ENCODE measurements at regions not wholly inside any gene's neighbourhood (a gene's known extent, or its start where the extent isn't known, plus 50 kb on each side); places are given as distances from the start of the nearest gene placed in this dataset.

- no peak overlapping the region for H3K4me3 ChIP-seq (ENCODE audit: low read depth, poor library complexity, severe bottlenecking)
- WGBS, 2 donors: 67 to 88% methylated on average over 3 of the region's 3 CpGs
- no peak for DNase-seq (ENCODE audit: low spot score in 2 of 2)
- intact Hi-C loops (cut with DNase I; ENCODE audit: low total_unique reads): no loop called here
- TF ChIP-seq, protein P1, sequence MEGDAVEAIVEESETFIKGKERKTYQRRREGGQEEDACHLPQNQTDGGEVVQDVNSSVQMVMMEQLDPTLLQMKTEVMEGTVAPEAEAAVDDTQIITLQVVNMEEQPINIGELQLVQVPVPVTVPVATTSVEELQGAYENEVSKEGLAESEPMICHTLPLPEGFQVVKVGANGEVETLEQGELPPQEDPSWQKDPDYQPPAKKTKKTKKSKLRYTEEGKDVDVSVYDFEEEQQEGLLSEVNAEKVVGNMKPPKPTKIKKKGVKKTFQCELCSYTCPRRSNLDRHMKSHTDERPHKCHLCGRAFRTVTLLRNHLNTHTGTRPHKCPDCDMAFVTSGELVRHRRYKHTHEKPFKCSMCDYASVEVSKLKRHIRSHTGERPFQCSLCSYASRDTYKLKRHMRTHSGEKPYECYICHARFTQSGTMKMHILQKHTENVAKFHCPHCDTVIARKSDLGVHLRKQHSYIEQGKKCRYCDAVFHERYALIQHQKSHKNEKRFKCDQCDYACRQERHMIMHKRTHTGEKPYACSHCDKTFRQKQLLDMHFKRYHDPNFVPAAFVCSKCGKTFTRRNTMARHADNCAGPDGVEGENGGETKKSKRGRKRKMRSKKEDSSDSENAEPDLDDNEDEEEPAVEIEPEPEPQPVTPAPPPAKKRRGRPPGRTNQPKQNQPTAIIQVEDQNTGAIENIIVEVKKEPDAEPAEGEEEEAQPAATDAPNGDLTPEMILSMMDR (IDR thresholded peaks at IDR 0.05): no peak
- no peak for TF ChIP-seq POLR2A (IDR thresholded peaks at IDR 0.05)
Observed at GRCh38 chr6:19102936-19103335, 715.8 kb downstream of the RNF144B start.

- 80 to 85% methylated on average over 1 of the region's 1 CpG for WGBS, 2 donors
- H3K4me3 ChIP-seq (ENCODE audit: low read depth, poor library complexity, severe bottlenecking): no peak overlapping the region
- intact Hi-C loops (cut with DNase I; ENCODE audit: low total_unique reads): no loop called here
- TF ChIP-seq, protein P1 (IDR thresholded peaks at IDR 0.05): no peak
- TF ChIP-seq POLR2A (IDR thresholded peaks at IDR 0.05): no peak
- DNase-seq (ENCODE audit: low spot score in 2 of 2): no peak
Observed at GRCh38 chr6:19107468-19107867, 720.3 kb downstream of the RNF144B start.

GRCh38 chr6:19121521-19121920 is 715.6 kb upstream of the ID4 start:
- TF ChIP-seq POLR2A (IDR thresholded peaks at IDR 0.05): no peak
- TF ChIP-seq, protein P1 (IDR thresholded peaks at IDR 0.05): no peak
- DNase-seq (ENCODE audit: low spot score in 2 of 2): no peak
- no peak overlapping the region for H3K4me3 ChIP-seq (ENCODE audit: low read depth, poor library complexity, severe bottlenecking)
- intact Hi-C loops (cut with DNase I; ENCODE audit: low total_unique reads): loop anchor here (5.0 kb wide), 1 partner anchor 731 kb away; no protein-coding TSS in a partner anchor

- WGBS, 2 donors: 57 to 69% methylated on average over 3 of the region's 3 CpGs
- intact Hi-C loops (cut with DNase I; ENCODE audit: low total_unique reads): no loop called here
- TF ChIP-seq POLR2A (IDR thresholded peaks at IDR 0.05): no peak
- TF ChIP-seq, protein P1 (IDR thresholded peaks at IDR 0.05): no peak
- no peak for DNase-seq (ENCODE audit: low spot score in 2 of 2)
- no peak overlapping the region for H3K4me3 ChIP-seq (ENCODE audit: low read depth, poor library complexity, severe bottlenecking)
Observed at GRCh38 chr6:19127081-19127480, 710.1 kb upstream of the ID4 start.

- TF ChIP-seq, protein P1 (IDR thresholded peaks at IDR 0.05): no peak
- TF ChIP-seq POLR2A (IDR thresholded peaks at IDR 0.05): no peak
Observed at GRCh38 chr6:19128701-19129100, 708.5 kb upstream of the ID4 start.

GRCh38 chr6:19135706-19136105 is 701.5 kb upstream of the ID4 start:
- no peak for DNase-seq (ENCODE audit: low spot score in 2 of 2)
- 68 to 75% methylated on average over 2 of the region's 2 CpGs for WGBS, 2 donors
- intact Hi-C loops (cut with DNase I; ENCODE audit: low total_unique reads): no loop called here
- no peak for TF ChIP-seq POLR2A (IDR thresholded peaks at IDR 0.05)
- TF ChIP-seq, protein P1 (IDR thresholded peaks at IDR 0.05): no peak
- no peak overlapping the region for H3K4me3 ChIP-seq (ENCODE audit: low read depth, poor library complexity, severe bottlenecking)

More at GRCh38 chr6:19128701-19129100, 708.5 kb upstream of the ID4 start:
- no peak overlapping the region for H3K4me3 ChIP-seq (ENCODE audit: low read depth, poor library complexity, severe bottlenecking)
- intact Hi-C loops (cut with DNase I; ENCODE audit: low total_unique reads): no loop called here
- WGBS, 2 donors: 85 to 95% methylated on average over 8 of the region's 8 CpGs
- DNase-seq (ENCODE audit: low spot score in 2 of 2): no peak

All from lower leg skin (tissue), 4 donors.